ENCODE measurements at regions not wholly inside any gene's neighbourhood (a gene's known extent, or its start where the extent isn't known, plus 50 kb on each side); places are given as distances from the start of the nearest gene placed in this dataset.

DNA sequence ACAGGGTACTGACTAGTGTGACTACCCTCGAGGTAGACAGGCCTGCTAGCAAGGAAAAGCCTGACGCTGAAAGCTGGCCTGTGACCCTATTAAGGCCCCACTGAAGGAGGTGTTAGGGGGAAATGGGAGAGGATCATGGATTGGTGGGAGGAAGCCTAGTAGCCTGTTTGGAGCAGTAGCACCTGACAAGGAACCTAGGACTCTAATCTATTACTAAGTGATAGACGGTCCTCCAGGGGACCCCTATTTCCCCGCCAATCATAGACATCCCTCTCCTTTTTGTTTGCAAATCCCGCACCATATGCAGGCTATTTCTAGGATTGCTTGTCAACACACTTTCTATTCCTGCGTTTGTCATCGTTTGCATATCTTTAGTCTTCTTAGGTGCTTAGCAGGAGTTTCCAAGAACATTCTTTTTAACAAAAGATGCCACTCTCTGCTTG is 1338.8 kb upstream of the MIR17HG start:
- H3K27ac ChIP-seq: no peak overlapping the region
- no peak overlapping the region for H3K4me3 ChIP-seq
- H3K36me3 ChIP-seq: no peaks in the 10 kb centered on the region
- TF ChIP-seq, protein P1, sequence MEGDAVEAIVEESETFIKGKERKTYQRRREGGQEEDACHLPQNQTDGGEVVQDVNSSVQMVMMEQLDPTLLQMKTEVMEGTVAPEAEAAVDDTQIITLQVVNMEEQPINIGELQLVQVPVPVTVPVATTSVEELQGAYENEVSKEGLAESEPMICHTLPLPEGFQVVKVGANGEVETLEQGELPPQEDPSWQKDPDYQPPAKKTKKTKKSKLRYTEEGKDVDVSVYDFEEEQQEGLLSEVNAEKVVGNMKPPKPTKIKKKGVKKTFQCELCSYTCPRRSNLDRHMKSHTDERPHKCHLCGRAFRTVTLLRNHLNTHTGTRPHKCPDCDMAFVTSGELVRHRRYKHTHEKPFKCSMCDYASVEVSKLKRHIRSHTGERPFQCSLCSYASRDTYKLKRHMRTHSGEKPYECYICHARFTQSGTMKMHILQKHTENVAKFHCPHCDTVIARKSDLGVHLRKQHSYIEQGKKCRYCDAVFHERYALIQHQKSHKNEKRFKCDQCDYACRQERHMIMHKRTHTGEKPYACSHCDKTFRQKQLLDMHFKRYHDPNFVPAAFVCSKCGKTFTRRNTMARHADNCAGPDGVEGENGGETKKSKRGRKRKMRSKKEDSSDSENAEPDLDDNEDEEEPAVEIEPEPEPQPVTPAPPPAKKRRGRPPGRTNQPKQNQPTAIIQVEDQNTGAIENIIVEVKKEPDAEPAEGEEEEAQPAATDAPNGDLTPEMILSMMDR (IDR thresholded peaks at IDR 0.05): no peak
- TF ChIP-seq POLR2A (IDR thresholded peaks at IDR 0.05) (no peak), EP300 (IDR thresholded peaks at IDR 0.05) (no peak)
- no peaks in the 10 kb centered on the region for H3K27me3 ChIP-seq
- intact Hi-C loops (cut with DNase I): no loop called here
- WGBS, 3 donors: 63 to 67% (median 65%) methylated on average over 7 of the region's 7 CpGs
- DNase-seq: no peak
- no peaks in the 10 kb centered on the region for H3K4me1 ChIP-seq (ENCODE audit: insufficient read depth)
- H3K9me3 ChIP-seq: no peaks in the 10 kb centered on the region

DNA sequence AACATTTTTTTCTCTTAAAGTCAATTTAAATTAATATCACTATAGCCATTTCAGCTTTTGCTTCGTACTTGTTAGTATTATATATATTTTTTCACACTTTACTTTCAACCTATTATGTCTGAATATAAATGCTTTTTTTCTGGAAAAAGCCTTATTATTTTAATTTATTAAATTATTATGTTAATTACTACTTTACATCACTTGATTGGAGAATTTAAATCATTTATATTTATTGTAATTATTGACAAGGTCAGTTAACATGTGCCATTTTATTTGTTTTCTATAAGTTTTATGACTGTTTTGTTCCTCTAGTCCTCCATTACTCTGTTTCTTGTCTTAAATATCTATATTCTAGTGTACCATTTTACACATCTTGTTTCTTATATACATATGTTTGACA is 1333.4 kb upstream of the MIR17HG start:
- 81 to 88% (median 84%) methylated on average over 1 of the region's 1 CpG for WGBS, 3 donors
- Histone ChIP-seq H3K4me3 (no peak overlapping the region), H3K27me3 (no peaks in the 10 kb centered on the region), H3K4me1 (ENCODE audit: insufficient read depth) (no peaks in the 10 kb centered on the region), H3K9me3 (no peaks in the 10 kb centered on the region), H3K36me3 (no peaks in the 10 kb centered on the region), H3K27ac (no peak overlapping the region)
- DNase-seq: no peak
- intact Hi-C loops (cut with DNase I): no loop called here
- TF ChIP-seq, protein P1 (IDR thresholded peaks at IDR 0.05): no peak
- TF ChIP-seq POLR2A (IDR thresholded peaks at IDR 0.05) (no peak), EP300 (IDR thresholded peaks at IDR 0.05) (no peak)

DNA sequence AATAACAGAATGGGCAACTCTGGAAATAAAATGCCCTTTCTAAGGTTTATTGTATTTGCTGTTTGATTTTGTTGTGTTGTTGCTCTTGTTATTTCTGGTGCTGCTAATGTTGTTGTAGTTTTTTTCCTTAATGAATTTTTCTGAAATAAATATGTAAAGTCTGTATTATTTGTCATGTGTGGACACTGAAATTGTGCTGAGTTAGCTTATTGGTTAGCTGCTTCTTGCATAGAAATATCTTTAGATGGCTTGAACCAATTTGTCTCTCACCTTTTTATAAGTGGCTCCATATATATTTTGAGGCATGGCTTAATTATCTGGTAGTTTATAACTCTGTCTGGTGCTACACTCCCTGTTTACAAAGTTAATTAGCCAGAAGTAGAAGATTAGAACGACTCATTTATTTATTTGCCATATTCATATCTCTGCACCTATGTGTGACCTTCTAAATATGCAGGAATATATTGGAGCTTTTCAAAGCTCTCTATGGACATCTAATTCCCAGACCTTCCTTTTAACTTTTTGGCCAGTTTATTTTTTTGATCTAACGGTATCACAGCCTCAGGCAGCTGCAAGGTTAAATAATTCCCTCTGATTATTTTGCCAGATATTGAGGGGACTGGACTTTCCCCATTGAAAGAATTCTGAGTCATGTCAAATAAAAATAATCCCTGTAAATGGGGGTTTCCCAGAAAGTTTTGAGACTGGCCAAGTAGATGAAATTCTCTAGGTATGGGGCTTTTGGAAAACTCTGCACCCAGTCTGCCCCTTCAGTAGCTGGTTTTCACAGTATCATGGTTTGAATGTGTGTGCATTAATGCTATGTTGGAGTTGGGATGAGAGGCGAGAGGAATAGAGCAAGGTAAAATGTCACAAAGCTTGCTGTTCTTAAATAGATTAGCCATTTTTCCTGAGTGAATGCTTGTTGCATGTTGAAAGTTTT is 1331.7 kb upstream of the MIR17HG start:
- Histone ChIP-seq H3K4me3 (no peak overlapping the region), H3K4me1 (ENCODE audit: insufficient read depth) (no peaks in the 10 kb centered on the region), H3K27me3 (no peaks in the 10 kb centered on the region), H3K9me3 (no peaks in the 10 kb centered on the region), H3K36me3 (no peaks in the 10 kb centered on the region), H3K27ac (no peak overlapping the region)
- 35 to 46% (median 37%) methylated on average over 3 of the region's 3 CpGs for WGBS, 3 donors
- no peak for DNase-seq
- intact Hi-C loops (cut with DNase I): no loop called here
- TF ChIP-seq EP300 (IDR thresholded peaks at IDR 0.05) (no peak), POLR2A (IDR thresholded peaks at IDR 0.05) (no peak)
- TF ChIP-seq, protein P1 (IDR thresholded peaks at IDR 0.05): no peak

DNA sequence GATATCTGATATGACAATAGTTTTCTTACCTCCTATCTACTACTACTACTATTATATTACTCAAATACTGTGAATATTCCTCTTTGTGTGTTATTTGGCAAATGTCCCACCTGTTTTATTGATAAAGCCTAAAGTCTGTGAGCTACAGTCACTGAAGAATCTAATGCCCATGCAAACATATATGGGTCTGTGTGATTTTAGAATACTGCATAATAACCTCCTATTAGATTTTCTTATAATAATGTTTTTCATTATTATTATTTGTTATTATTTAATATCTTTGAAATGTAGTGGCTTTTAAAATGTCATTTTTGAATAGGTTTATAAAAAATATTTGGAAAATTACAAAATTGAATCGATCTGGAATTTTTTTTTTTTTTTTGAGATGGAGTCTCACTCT is 1330.8 kb upstream of the MIR17HG start:
- Histone ChIP-seq H3K9me3 (no peaks in the 10 kb centered on the region), H3K27me3 (no peaks in the 10 kb centered on the region), H3K4me1 (ENCODE audit: insufficient read depth) (no peaks in the 10 kb centered on the region), H3K4me3 (no peak overlapping the region), H3K36me3 (no peaks in the 10 kb centered on the region), H3K27ac (no peak overlapping the region)
- 91 to 94% (median 92%) methylated on average over 1 of the region's 1 CpG for WGBS, 3 donors
- intact Hi-C loops (cut with DNase I): no loop called here
- TF ChIP-seq, protein P1 (IDR thresholded peaks at IDR 0.05): no peak
- TF ChIP-seq POLR2A (IDR thresholded peaks at IDR 0.05) (no peak), EP300 (IDR thresholded peaks at IDR 0.05) (no peak)
- no peak for DNase-seq

Data from ovary (tissue), 7 donors.